Aorta (tissue), 5 donors: ENCODE measurements at regions not wholly inside any gene's neighbourhood (a gene's known extent, or its start where the extent isn't known, plus 50 kb on each side); places are given as distances from the start of the nearest gene placed in this dataset.

Experiments used
- ATAC-seq: fragments of 200-7000 bp; cut with Tn5 transposase; one replicate; pipeline ENCODE4 v1.9.1; 2022; ENCODE audit warnings: moderate library complexity; ENCODE audit not compliant: low FRiP score
- DNase-seq, 2 donors: peaks; one replicate each; pipeline ENCODE4 v3.0.0-alpha.2; 2020
- H3K27ac ChIP-seq, 2 donors: one replicate each; pipeline ENCODE4 v1.5.1; 2013; ENCODE audit warnings: low read length in 2 of 2, mild to moderate bottlenecking in 2 of 2, moderate library complexity in 2 of 2, control low read depth in 1 of 2, inconsistent platforms in 1 of 2, low read depth in 1 of 2
- H3K27me3 ChIP-seq, 2 donors: one replicate each; pipeline ENCODE4 v1.6.1; 2013; ENCODE audit warnings: control low read depth in 1 of 2, low read length in 1 of 2, mild to moderate bottlenecking in 1 of 2, moderate library complexity in 1 of 2; ENCODE audit not compliant: insufficient read depth in 2 of 2, control insufficient read depth in 1 of 2
- H3K36me3 ChIP-seq, 2 donors: one replicate each; pipeline ENCODE4 v1.6.1; 2013; ENCODE audit warnings: control low read depth in 1 of 2, low read length in 1 of 2, mild to moderate bottlenecking in 1 of 2; ENCODE audit not compliant: insufficient read depth in 2 of 2, control insufficient read depth in 1 of 2
- H3K4me1 ChIP-seq, 2 donors: one replicate each; pipeline ENCODE4 v1.6.1; 2013; ENCODE audit warnings: low read length in 2 of 2, control low read depth in 1 of 2, mild to moderate bottlenecking in 1 of 2, moderate library complexity in 1 of 2; ENCODE audit not compliant: insufficient read depth in 2 of 2, control insufficient read depth in 1 of 2
- H3K4me3 ChIP-seq, 2 donors: one replicate each; pipeline ENCODE4 v1.5.1; 2013; ENCODE audit warnings: low read length in 2 of 2, control low read depth in 1 of 2, mild to moderate bottlenecking in 1 of 2
- H3K9me3 ChIP-seq: one replicate; pipeline ENCODE4 v1.6.1; 2013; ENCODE audit warnings: mild to moderate bottlenecking, low read length; ENCODE audit not compliant: control insufficient read depth
- WGBS, 2 donors: extraction: QIAGEN DNeasy Blood & Tissue Kit; methylation state at CpG; one replicate each; pipeline ENCODE4 v1.1.7; 2013; 5-methylcytosine and 5-hydroxymethylcytosine counted together
- intact Hi-C, 2 donors: fragments of 100-400 bp; cut with DNase I; formaldehyde crosslinking; loops; one replicate each; pipeline versions ENCODE4 v1.14.2 to v1.15.0; 2022
- donor health status: healthy with polysubstance abuse.
- donor health status: Bipolar disorder and iron deficiency.
- donor health status: DM: no; HTN: no; CAD: no.
- donor health status: DM: no; HTN: no; CAD: no.
- donor health status: DM: yes; HTN: yes; CAD: no.

- no peaks in the 10 kb centered on the region for H3K9me3 ChIP-seq
- H3K27me3 ChIP-seq = no peaks in the 10 kb centered on the region
- no peak overlapping the region for H3K27ac ChIP-seq
- WGBS, 2 donors = 60 to 69% methylated on average over 2 of the region's 2 CpGs
- no peaks in the 10 kb centered on the region for H3K36me3 ChIP-seq
- intact Hi-C loops = no loop called here
- ATAC-seq = no peak
- no peaks in the 10 kb centered on the region for H3K4me1 ChIP-seq
- H3K4me3 ChIP-seq = no peak overlapping the region
- DNase-seq = no peak
Measured at GRCh38 chr15:100740138-100740537, 137.7 kb downstream of the ASB7 start.

DNA sequence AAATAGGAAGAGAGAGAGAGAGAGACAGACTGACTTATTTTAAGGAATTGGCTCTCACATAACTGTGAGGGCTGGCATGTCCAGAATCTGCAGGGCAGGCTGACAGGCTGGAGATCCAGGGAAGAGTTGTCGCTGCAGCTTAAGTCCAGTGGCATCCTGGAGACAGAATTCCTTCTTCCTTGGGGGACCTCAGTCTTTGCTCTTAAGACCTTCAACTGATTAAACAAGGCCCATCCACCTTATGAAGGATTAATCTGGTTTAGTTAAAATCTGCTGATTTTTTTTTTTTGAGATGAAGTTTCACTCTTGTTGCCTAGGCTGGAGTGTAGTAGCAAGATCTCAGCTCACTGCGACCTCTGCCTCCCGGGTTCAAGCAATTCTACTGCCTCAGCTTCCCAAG, 128.0 kb upstream of the ALDH1A3 start:
- Histone ChIP-seq H3K27ac (no peak overlapping the region), H3K4me1 (no peaks in the 10 kb centered on the region), H3K36me3 (no peaks in the 10 kb centered on the region), H3K9me3 (no peaks in the 10 kb centered on the region), H3K4me3 (no peak overlapping the region), H3K27me3 (no peaks in the 10 kb centered on the region)
- ATAC-seq = no peak
- DNase-seq = no peak
- intact Hi-C loops = no loop called here
- 92 to 98% methylated on average over 3 of the region's 3 CpGs for WGBS, 2 donors

GRCh38 chr15:100753503-100753902, 126.1 kb upstream of the ALDH1A3 start:
- no peak for DNase-seq
- H3K27me3 ChIP-seq = no peaks in the 10 kb centered on the region
- WGBS, 2 donors = 91% methylated on average over 1 of the region's 1 CpG
- H3K4me1 ChIP-seq = no peaks in the 10 kb centered on the region
- no peaks in the 10 kb centered on the region for H3K36me3 ChIP-seq
- H3K4me3 ChIP-seq = no peak overlapping the region
- no peak for ATAC-seq
- H3K27ac ChIP-seq = no peak overlapping the region
- intact Hi-C loops = no loop called here
- H3K9me3 ChIP-seq = no peaks in the 10 kb centered on the region

GRCh38 chr15:100757661-100758060, 122.0 kb upstream of the ALDH1A3 start:
- WGBS, 2 donors = 31 to 51% methylated on average over 1 of the region's 1 CpG
- DNase-seq = no peak
- no peak for ATAC-seq
- no peak overlapping the region for H3K4me3 ChIP-seq
- H3K27me3 ChIP-seq = no peaks in the 10 kb centered on the region
- H3K36me3 ChIP-seq = no peaks in the 10 kb centered on the region
- no peak overlapping the region for H3K27ac ChIP-seq
- intact Hi-C loops = no loop called here
- H3K4me1 ChIP-seq = no peaks in the 10 kb centered on the region
- no peaks in the 10 kb centered on the region for H3K9me3 ChIP-seq

- Histone ChIP-seq H3K36me3 (no peaks in the 10 kb centered on the region), H3K27me3 (no peaks in the 10 kb centered on the region), H3K27ac (no peak overlapping the region), H3K4me1 (no peaks in the 10 kb centered on the region), H3K9me3 (no peaks in the 10 kb centered on the region), H3K4me3 (no peak overlapping the region)
- DNase-seq (no peak), ATAC-seq (no peak)
- intact Hi-C loops = no loop called here
- WGBS, 2 donors = 83 to 84% methylated on average over 6 of the region's 6 CpGs
Measured at GRCh38 chr15:100758555-100758954, 121.1 kb upstream of the ALDH1A3 start.

- H3K36me3 ChIP-seq = no peaks in the 10 kb centered on the region
- no peak for ATAC-seq
Measured at GRCh38 chr15:100759106-100759505, 120.5 kb upstream of the ALDH1A3 start.

GRCh38 chr15:100759698-100760356, 119.8 kb upstream of the ALDH1A3 start:
- Histone ChIP-seq H3K36me3 (no peaks in the 10 kb centered on the region), H3K9me3 (no peaks in the 10 kb centered on the region), H3K27me3 (no peaks in the 10 kb centered on the region), H3K4me1 (no peaks in the 10 kb centered on the region), H3K4me3 (no peak overlapping the region), H3K27ac (no peak overlapping the region)
- 27 to 32% methylated on average over 12 of the region's 12 CpGs for WGBS, 2 donors
- peak; percentile 58 for ATAC-seq
- intact Hi-C loops = no loop called here
- DNase-seq = peak in 1 of 2 donors; percentile 39

More at GRCh38 chr15:100759106-100759505, 120.5 kb upstream of the ALDH1A3 start:
- no peaks in the 10 kb centered on the region for H3K4me1 ChIP-seq
- H3K4me3 ChIP-seq = no peak overlapping the region
- H3K9me3 ChIP-seq = no peaks in the 10 kb centered on the region
- no peak for DNase-seq
- WGBS, 2 donors = 12 to 19% methylated on average over 6 of the region's 6 CpGs
- H3K27me3 ChIP-seq = no peaks in the 10 kb centered on the region
- H3K27ac ChIP-seq = no peak overlapping the region
- intact Hi-C loops = no loop called here

- ATAC-seq (no peak), DNase-seq (no peak)
- intact Hi-C loops = no loop called here
- H3K27me3 ChIP-seq = no peaks in the 10 kb centered on the region
- H3K9me3 ChIP-seq = no peaks in the 10 kb centered on the region
- H3K36me3 ChIP-seq = no peaks in the 10 kb centered on the region
- WGBS, 2 donors = 71 to 72% methylated on average over 6 of the region's 6 CpGs
- no peaks in the 10 kb centered on the region for H3K4me1 ChIP-seq
- no peak overlapping the region for H3K4me3 ChIP-seq
- H3K27ac ChIP-seq = no peak overlapping the region
Measured at GRCh38 chr15:100760357-100760903, 119.2 kb upstream of the ALDH1A3 start.

DNA sequence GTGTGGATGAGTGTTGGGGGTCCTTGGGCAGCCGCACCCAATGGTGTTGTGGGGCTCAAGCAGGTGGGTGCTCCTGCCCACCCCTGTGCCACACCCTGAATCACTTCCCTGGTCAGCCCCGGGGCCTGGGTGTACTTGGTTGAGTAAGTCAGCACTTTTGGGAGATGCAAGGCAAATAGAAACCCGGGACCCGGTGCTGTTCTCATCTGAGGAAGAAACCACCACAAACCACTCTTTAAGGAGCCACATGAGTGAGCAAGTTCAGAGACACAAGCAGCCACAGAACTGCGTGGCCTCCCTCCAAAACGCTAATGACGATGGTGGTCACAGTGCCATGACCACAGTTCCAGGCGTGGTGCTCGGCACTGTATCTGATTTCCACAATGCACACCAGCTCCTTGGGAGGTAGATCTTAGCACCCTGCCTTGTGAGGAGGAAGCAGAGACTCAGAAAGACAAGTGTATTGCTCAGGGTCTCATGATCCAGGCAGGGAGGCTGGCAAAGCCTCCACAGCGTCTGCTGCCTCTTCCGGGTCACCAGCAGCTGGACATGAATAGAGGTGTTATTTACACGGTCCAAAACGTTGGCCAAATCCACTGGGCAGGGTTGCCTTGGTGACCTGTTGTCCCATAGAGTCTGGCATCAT, 118.2 kb upstream of the ALDH1A3 start:
- Histone ChIP-seq H3K4me1 (no peaks in the 10 kb centered on the region), H3K9me3 (no peaks in the 10 kb centered on the region), H3K27ac (no peak overlapping the region), H3K4me3 (no peak overlapping the region), H3K36me3 (no peaks in the 10 kb centered on the region), H3K27me3 (no peaks in the 10 kb centered on the region)
- 80 to 82% methylated on average over 13 of the region's 13 CpGs for WGBS, 2 donors
- intact Hi-C loops = no loop called here
- no peak for DNase-seq
- no peak for ATAC-seq
